HG03439 (cell line): ENCODE measurements at regions not wholly inside any gene's neighbourhood (a gene's known extent, or its start where the extent isn't known, plus 50 kb on each side); places are given as distances from the start of the nearest gene placed in this dataset.
"Not testable (repeated sequence)": the region's sequence is repeated elsewhere in the genome, so short reads cannot be mapped to it uniquely, and the experiment has no call there.

ENCODE experiments used
- ATAC-seq: cut with Tn5 transposase; IDR thresholded peaks from one replicate; pipeline ENCODE4 v1.9.1; 2021; ENCODE audit warnings: mild to moderate bottlenecking, moderate library complexity; ENCODE audit not compliant: unreplicated experiment

DNA sequence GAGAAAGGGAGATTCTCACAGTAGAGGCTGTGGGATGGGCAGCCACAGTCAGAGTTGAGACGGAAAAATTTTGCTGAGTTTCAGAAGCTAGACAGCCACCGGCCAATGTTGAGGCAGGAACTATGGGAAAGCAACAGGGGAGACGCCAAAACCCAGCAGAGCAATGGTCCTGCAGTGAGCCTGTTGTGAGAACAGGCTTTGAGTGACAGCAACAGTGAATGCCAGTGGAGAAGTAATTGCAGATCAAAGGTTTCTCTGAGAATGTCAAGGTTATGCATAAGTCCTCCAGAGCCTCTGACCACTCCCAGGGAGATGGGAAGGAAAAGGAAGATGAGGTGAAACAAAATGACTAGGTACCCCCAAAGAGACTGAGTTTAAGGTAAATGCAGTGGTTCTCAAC lies 54.2 kb upstream of the DAAM1 start:
- ATAC-seq: no peak

GRCh38 chr14:59137256-59137655 lies 51.2 kb upstream of the DAAM1 start:
- ATAC-seq: no peak

DNA sequence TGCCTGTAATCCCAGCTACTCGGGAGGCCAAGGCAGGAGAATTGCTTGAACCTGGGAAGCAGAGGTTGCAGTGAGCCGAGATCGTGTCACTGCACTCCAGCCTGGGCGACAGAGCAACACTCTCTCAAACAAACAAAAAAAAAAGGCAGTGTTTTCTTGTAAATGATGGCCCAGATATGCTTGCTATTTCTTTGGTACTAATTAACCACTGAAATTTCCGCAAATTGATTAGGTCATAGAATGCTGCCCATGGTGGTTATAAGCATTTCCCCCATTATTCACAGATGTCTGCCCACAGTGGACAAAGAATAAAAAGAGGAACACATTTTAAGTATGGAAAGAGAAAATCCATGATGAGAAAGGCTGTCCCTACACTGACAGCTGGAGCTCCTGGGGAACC lies 49.9 kb upstream of the DAAM1 start:
- ATAC-seq: not testable (repeated sequence)
